Loucy (cell line): ENCODE measurements at regions not wholly inside any gene's neighbourhood (a gene's known extent, or its start where the extent isn't known, plus 50 kb on each side); places are given as distances from the start of the nearest gene placed in this dataset.

Experiments used
- H2AFZ ChIP-seq: fragments of 200-600 bp; sonication (generic); 2 replicates; pipeline ENCODE4 v1.6.0; 2016; ENCODE audit warnings: antibody characterized with exemption, mild to moderate bottlenecking, low read length, moderate library complexity
- H3F3A ChIP-seq: fragments of 200-600 bp; 2 replicates; pipeline ENCODE4 v1.6.0; 2016; ENCODE audit warnings: antibody characterized with exemption, low read depth, mild to moderate bottlenecking
- H3K27me3 ChIP-seq: fragments of 200-600 bp; sonication (generic); 2 replicates; pipeline ENCODE4 v1.6.1; 2014; ENCODE audit warnings: low read length, mild to moderate bottlenecking; ENCODE audit not compliant: insufficient read depth, poor library complexity, severe bottlenecking
- H3K36me3 ChIP-seq: fragments of 200-600 bp; sonication (generic); 2 replicates; pipeline ENCODE4 v1.6.1; 2016; ENCODE audit warnings: low read length; ENCODE audit not compliant: insufficient read depth
- H3K4me1 ChIP-seq: fragments of 200-600 bp; sonication (generic); 2 replicates; pipeline ENCODE4 v1.5.1; 2014; ENCODE audit warnings: low read length, mild to moderate bottlenecking; ENCODE audit not compliant: insufficient read depth, poor library complexity, severe bottlenecking
- H3K4me2 ChIP-seq: fragments of 200-600 bp; sonication (generic); 2 replicates; pipeline ENCODE4 v1.6.0; 2014; ENCODE audit warnings: antibody characterized with exemption, low read length, low read depth, mild to moderate bottlenecking; ENCODE audit not compliant: poor library complexity, severe bottlenecking
- H3K4me3 ChIP-seq: fragments of 200-600 bp; sonication (generic); 2 replicates; pipeline ENCODE4 v1.5.1; 2014; ENCODE audit warnings: low read length, mild to moderate bottlenecking, mixed read lengths; ENCODE audit not compliant: poor library complexity, severe bottlenecking
- H3K79me2 ChIP-seq: fragments of 200-600 bp; sonication (generic); 2 replicates; pipeline ENCODE4 v1.6.1; 2014; ENCODE audit warnings: low read length; ENCODE audit not compliant: insufficient read depth
- H3K9ac ChIP-seq: fragments of 200-600 bp; sonication (generic); 2 replicates; pipeline ENCODE4 v1.6.0; 2014; ENCODE audit warnings: mild to moderate bottlenecking, low read depth, low read length, moderate library complexity; ENCODE audit not compliant: poor library complexity, severe bottlenecking
- H3K9me2 ChIP-seq: fragments of 200-600 bp; sonication (generic); replicated peaks from 2 replicates; pipeline ENCODE4 v1.6.1; 2016; ENCODE audit warnings: low read depth, low read length, mixed read lengths
- H3K9me3 ChIP-seq: fragments of 200-600 bp; sonication (generic); 2 replicates; pipeline ENCODE4 v1.6.1; 2014; ENCODE audit warnings: mild to moderate bottlenecking, antibody characterized with exemption, low read length, low read depth; ENCODE audit not compliant: insufficient read depth
- H4K20me1 ChIP-seq: fragments of 200-600 bp; sonication (generic); 2 replicates; pipeline ENCODE4 v1.6.0; 2014; ENCODE audit warnings: antibody characterized with exemption, low read length, mild to moderate bottlenecking; ENCODE audit not compliant: insufficient read depth, poor library complexity, severe bottlenecking
- EZH2phosphoT487 ChIP-seq: fragments of 200-600 bp; IDR thresholded peaks from 2 replicates; pipeline ENCODE4 v1.6.1; 2018; ENCODE audit warnings: antibody characterized with exemption, mild to moderate bottlenecking, moderate library complexity, borderline replicate concordance
- TF ChIP-seq, protein P1 (sequence below): fragments of 200-600 bp; sonication (generic); conservative IDR thresholded peaks from 2 replicates; pipeline ENCODE4 v1.5.1; 2014; ENCODE audit warnings: mild to moderate bottlenecking, antibody characterized with exemption, low read length

DNA sequence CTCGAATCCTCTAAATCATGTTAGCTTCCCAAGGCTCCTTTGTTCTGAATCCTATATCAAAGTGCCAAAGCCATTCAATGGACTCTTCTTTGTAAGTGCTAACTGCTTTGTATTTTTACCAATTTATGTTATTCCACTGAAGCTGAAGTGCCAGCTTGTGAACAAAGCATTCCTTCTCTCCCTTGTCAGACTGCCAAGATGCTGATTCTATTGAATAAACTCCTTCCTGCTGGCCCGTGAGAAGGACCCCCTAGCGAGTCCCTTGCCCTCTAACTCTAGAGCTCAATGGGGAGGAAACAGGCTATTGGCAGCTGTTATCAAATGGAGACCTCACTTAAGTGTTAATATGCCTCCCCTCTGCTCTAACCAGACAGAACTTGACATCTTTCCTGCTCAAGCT, 1097.9 kb upstream of the CNTNAP5 start:
- H2AFZ ChIP-seq = no peak overlapping the region
- H3K79me2 ChIP-seq = no peaks in the 10 kb centered on the region
- no peaks in the 10 kb centered on the region for H3K36me3 ChIP-seq
- H3K4me2 ChIP-seq = no peak overlapping the region
- H3F3A ChIP-seq = no peaks in the 10 kb centered on the region
- H3K4me1 ChIP-seq = no peaks in the 10 kb centered on the region
- H3K27me3 ChIP-seq = no peaks in the 10 kb centered on the region
- no peak overlapping the region for H3K9ac ChIP-seq
- no peaks in the 10 kb centered on the region for H4K20me1 ChIP-seq
- H3K9me2 ChIP-seq = no peaks in the 10 kb centered on the region
- no peak overlapping the region for H3K4me3 ChIP-seq
- H3K9me3 ChIP-seq = peaks cover 2% of the 10 kb centered on the region; the same call in 1 of the 2 replicates
- TF ChIP-seq, protein P1, sequence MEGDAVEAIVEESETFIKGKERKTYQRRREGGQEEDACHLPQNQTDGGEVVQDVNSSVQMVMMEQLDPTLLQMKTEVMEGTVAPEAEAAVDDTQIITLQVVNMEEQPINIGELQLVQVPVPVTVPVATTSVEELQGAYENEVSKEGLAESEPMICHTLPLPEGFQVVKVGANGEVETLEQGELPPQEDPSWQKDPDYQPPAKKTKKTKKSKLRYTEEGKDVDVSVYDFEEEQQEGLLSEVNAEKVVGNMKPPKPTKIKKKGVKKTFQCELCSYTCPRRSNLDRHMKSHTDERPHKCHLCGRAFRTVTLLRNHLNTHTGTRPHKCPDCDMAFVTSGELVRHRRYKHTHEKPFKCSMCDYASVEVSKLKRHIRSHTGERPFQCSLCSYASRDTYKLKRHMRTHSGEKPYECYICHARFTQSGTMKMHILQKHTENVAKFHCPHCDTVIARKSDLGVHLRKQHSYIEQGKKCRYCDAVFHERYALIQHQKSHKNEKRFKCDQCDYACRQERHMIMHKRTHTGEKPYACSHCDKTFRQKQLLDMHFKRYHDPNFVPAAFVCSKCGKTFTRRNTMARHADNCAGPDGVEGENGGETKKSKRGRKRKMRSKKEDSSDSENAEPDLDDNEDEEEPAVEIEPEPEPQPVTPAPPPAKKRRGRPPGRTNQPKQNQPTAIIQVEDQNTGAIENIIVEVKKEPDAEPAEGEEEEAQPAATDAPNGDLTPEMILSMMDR = no peak
- TF ChIP-seq EZH2phosphoT487 = no peak

DNA sequence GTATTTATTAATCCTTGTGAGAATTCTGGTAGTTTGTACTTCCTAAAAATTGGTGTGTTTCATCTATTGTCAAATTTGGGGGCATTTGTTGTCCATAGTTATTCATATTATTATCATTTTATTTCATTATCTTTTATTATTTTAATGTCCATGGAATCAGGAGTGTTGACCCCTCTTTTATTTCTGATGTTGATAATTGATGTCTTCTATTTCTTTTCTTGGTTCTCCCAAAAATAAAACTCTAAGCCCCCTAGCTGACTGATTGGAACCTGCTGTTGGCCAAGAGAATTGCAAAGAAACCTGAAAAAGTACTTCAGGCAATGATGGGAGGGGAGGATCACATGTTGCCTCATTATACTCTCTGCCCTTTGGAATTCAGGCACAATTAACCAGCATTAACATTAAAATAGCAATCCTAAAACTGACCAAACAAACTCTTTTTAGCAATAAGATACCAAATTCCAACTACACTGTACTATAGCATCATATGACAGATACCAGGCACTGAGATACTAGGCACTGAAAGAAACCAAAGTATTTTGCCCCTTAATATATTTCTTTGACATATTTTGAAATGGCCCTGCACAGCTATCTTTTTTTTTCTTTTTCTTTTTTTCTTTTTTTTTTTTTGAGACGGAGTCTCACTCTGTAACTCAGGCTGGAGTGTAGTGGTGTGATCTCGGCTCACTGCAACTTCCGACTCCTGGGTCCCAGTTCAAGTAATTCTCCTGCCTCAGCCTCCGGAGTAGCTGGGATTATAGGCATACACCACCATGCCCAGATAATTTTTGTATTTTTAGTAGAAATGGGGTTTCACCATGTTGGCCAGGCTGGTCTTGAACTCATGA, 1097.2 kb upstream of the CNTNAP5 start:
- TF ChIP-seq, protein P1 = no peak
- no peak for TF ChIP-seq EZH2phosphoT487
- Histone ChIP-seq H3K79me2 (no peaks in the 10 kb centered on the region), H3K36me3 (no peaks in the 10 kb centered on the region), H3K9me3 (peaks cover 2% of the 10 kb centered on the region; the same call in 1 of the 2 replicates), H3K9me2 (no peaks in the 10 kb centered on the region), H3K4me3 (no peak overlapping the region), H4K20me1 (no peaks in the 10 kb centered on the region), H3K27me3 (no peaks in the 10 kb centered on the region), H3F3A (no peaks in the 10 kb centered on the region), H2AFZ (no peak overlapping the region), H3K9ac (no peak overlapping the region), H3K4me1 (no peaks in the 10 kb centered on the region), H3K4me2 (no peak overlapping the region)

DNA sequence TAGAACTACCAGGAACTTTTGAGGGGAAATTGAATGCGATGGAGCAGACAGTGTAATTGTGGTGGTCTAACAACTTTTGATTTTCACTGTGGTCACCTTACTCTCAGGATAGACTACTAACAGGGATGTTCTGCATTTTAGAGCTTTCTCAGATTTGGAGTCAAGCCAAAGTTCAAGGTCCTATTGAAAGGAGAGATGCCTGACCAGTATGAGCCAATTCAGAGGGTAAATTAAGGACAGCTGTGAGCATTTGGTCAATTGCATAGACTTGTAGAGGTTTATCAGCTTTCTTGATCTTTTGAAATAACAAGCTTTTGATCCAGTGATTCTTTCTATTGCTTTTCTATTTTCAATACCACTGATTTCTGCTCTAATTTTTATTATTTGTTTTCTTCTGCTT, 1095.7 kb upstream of the CNTNAP5 start:
- Histone ChIP-seq H3K4me2 (no peak overlapping the region), H3K4me1 (no peaks in the 10 kb centered on the region), H3K9me2 (no peaks in the 10 kb centered on the region), H3F3A (no peaks in the 10 kb centered on the region), H3K9me3 (no peaks in the 10 kb centered on the region; the same call in 1 of the 2 replicates), H2AFZ (no peak overlapping the region), H3K4me3 (no peak overlapping the region), H3K36me3 (no peaks in the 10 kb centered on the region), H3K79me2 (no peaks in the 10 kb centered on the region), H4K20me1 (no peaks in the 10 kb centered on the region), H3K27me3 (no peaks in the 10 kb centered on the region), H3K9ac (no peak overlapping the region)
- TF ChIP-seq EZH2phosphoT487 = no peak
- TF ChIP-seq, protein P1 = no peak
